NB4 (cell line): ENCODE measurements at regions not wholly inside any gene's neighbourhood (a gene's known extent, or its start where the extent isn't known, plus 50 kb on each side); places are given as distances from the start of the nearest gene placed in this dataset.

ENCODE experiments used
- DNase-seq: peaks from one replicate; pipeline ENCODE4 v3.0.0; 2010; ENCODE audit warnings: low read depth
- H3K4me3 ChIP-seq: one replicate; pipeline ENCODE4 v1.5.1; 2011; ENCODE audit warnings: mild to moderate bottlenecking, low read depth, low read length, moderate library complexity
- CTCF ChIP-seq: IDR thresholded peaks from one replicate; pipeline ENCODE4 v1.5.1; 2012; ENCODE audit warnings: low read depth, low read length
- MAX ChIP-seq: IDR thresholded peaks from 2 replicates; pipeline ENCODE4 v1.6.1; 2011; ENCODE audit warnings: low read depth, low read length
- MYC ChIP-seq: IDR thresholded peaks from 2 replicates; pipeline ENCODE4 v1.6.1; 2011; ENCODE audit warnings: low read depth, low read length
- POLR2A ChIP-seq: IDR thresholded peaks from 2 replicates; pipeline ENCODE4 v1.6.1; 2011; ENCODE audit warnings: mild to moderate bottlenecking; ENCODE audit not compliant: insufficient read length; ENCODE audit errors: extremely low read depth

GRCh38 chr6:165820934-165821333, 157.9 kb upstream of the PDE10A start:
- DNase-seq: no peak
- TF ChIP-seq POLR2A (no peak), CTCF (no peak), MYC (no peak), MAX (no peak)

GRCh38 chr6:165820407-165820806, 157.4 kb upstream of the PDE10A start:
- DNase-seq: no peak
- H3K4me3 ChIP-seq: no peak overlapping the region
- TF ChIP-seq MAX (no peak), CTCF (no peak), POLR2A (no peak), MYC (no peak)

More at GRCh38 chr6:165820934-165821333, 157.9 kb upstream of the PDE10A start:
- no peak overlapping the region for H3K4me3 ChIP-seq

- no peak for DNase-seq
- no peak overlapping the region for H3K4me3 ChIP-seq
- no peak for TF ChIP-seq CTCF
- no peak for TF ChIP-seq MYC
- no peak for TF ChIP-seq MAX
- TF ChIP-seq POLR2A: no peak
Measured at GRCh38 chr6:165819394-165819793, 156.4 kb upstream of the PDE10A start.

- TF ChIP-seq MYC: no peak
- TF ChIP-seq POLR2A: no peak
- TF ChIP-seq CTCF: no peak
- DNase-seq: no peak
- H3K4me3 ChIP-seq: no peak overlapping the region
Measured at GRCh38 chr6:165818200-165818599, 155.2 kb upstream of the PDE10A start.

- TF ChIP-seq MAX (no peak), MYC (no peak), CTCF (no peak), POLR2A (no peak)
- DNase-seq: no peak
- no peak overlapping the region for H3K4me3 ChIP-seq
Measured at GRCh38 chr6:165817771-165818170, 154.7 kb upstream of the PDE10A start.

GRCh38 chr6:165817148-165817547, 154.1 kb upstream of the PDE10A start:
- no peak for DNase-seq
- TF ChIP-seq POLR2A (no peak), MAX (no peak), CTCF (no peak), MYC (no peak)
- H3K4me3 ChIP-seq: no peak overlapping the region
